HEK293 (cell line): ENCODE measurements at regions not wholly inside any gene's neighbourhood (a gene's known extent, or its start where the extent isn't known, plus 50 kb on each side); places are given as distances from the start of the nearest gene placed in this dataset.

Source experiments
- CTCF ChIA-PET: fragments of 350-600 bp; formaldehyde crosslinking; extraction: SDS; loops from one replicate; lab custom pipeline; 2021; ENCODE audit warnings: antibody characterized with exemption; lab: Yijun Ruan, JAX
- POLR2A ChIA-PET: fragments of 300-600 bp; formaldehyde crosslinking; extraction: SDS; loops from one replicate; lab custom pipeline; 2020; ENCODE audit warnings: antibody characterized with exemption, inconsistent platforms; lab: Yijun Ruan, JAX
- H3K27ac ChIP-seq: fragments of 200-500 bp; sonication (Bioruptor generic); 2 replicates; pipeline ENCODE4 v1.5.1; 2014; ENCODE audit warnings: low read depth, low read length, control low read depth, inconsistent platforms; ENCODE audit errors: extremely low read depth
- H3K36me3 ChIP-seq, 2 experiments: fragments of 200-500 bp in 1 of 2; sonication (Bioruptor generic) in 1 of 2; 1 replicate in 1 of 2; 2 replicates in 1 of 2; pipeline ENCODE4 v1.5.1; 2014 to 2017; ENCODE audit warnings: inconsistent platforms in 2 of 2, low read length in 2 of 2; ENCODE audit not compliant: control insufficient read depth in 2 of 2, insufficient read depth in 1 of 2
- H3K4me1 ChIP-seq: fragments of 200-500 bp; sonication (Bioruptor generic); 2 replicates; pipeline ENCODE4 v1.5.1; 2014; ENCODE audit warnings: mild to moderate bottlenecking, low read length, inconsistent platforms; ENCODE audit not compliant: control insufficient read depth, insufficient read depth
- H3K4me3 ChIP-seq: 2 replicates; pipeline ENCODE4 v1.5.1; 2011; ENCODE audit warnings: low read depth, mild to moderate bottlenecking, control low read depth, low read length, moderate library complexity
- H3K9me3 ChIP-seq: fragments of 200-500 bp; sonication (Bioruptor generic); 2 replicates; pipeline ENCODE4 v1.5.1; 2014; ENCODE audit warnings: low read depth, low read length, inconsistent platforms; ENCODE audit not compliant: control insufficient read depth, insufficient read depth
- GLI2 ChIP-seq: fragments of 450-650 bp; formaldehyde crosslinking; IDR thresholded peaks from 2 replicates; pipeline ENCODE4; 2017; ENCODE audit warnings: missing biosample characterization, missing genetic modification characterization, low read depth, borderline replicate concordance
- HOXC10 ChIP-seq: sonication (generic); formaldehyde crosslinking; IDR thresholded peaks from 2 replicates; pipeline ENCODE4 v1.8.1; 2023; ENCODE audit warnings: mild to moderate bottlenecking, missing genetic modification reagents
- KLF7 ChIP-seq: fragments of 450-650 bp; formaldehyde crosslinking; IDR thresholded peaks from 2 replicates; pipeline ENCODE4 v1.5.1; 2016; ENCODE audit warnings: missing biosample characterization, missing genetic modification characterization, borderline replicate concordance
- KLF9 ChIP-seq: fragments of 450-650 bp; formaldehyde crosslinking; IDR thresholded peaks from 2 replicates; pipeline ENCODE4 v1.5.1; 2016; ENCODE audit warnings: missing biosample characterization, missing genetic modification characterization, low read depth
- RBAK ChIP-seq: fragments of 450-650 bp; formaldehyde crosslinking; IDR thresholded peaks from 2 replicates; pipeline ENCODE4 v1.5.1; 2016; ENCODE audit warnings: missing biosample characterization, missing genetic modification characterization
- SALL2 ChIP-seq: fragments of 450-650 bp; formaldehyde crosslinking; IDR thresholded peaks from 2 replicates; pipeline ENCODE4 v1.5.0; 2017; ENCODE audit warnings: missing biosample characterization, mild to moderate bottlenecking, missing genetic modification characterization, borderline replicate concordance
- ZBTB1 ChIP-seq: fragments of 450-650 bp; formaldehyde crosslinking; IDR thresholded peaks from 2 replicates; pipeline ENCODE4 v1.5.1; 2016; ENCODE audit warnings: missing biosample characterization, missing genetic modification characterization
- ZBTB20 ChIP-seq: fragments of 450-650 bp; formaldehyde crosslinking; IDR thresholded peaks from 2 replicates; pipeline ENCODE4 v1.5.1; 2016; ENCODE audit warnings: missing biosample characterization, missing genetic modification characterization
- ZBTB48 ChIP-seq: fragments of 450-650 bp; formaldehyde crosslinking; IDR thresholded peaks from 2 replicates; pipeline ENCODE4 v1.5.1; 2016; ENCODE audit warnings: missing biosample characterization, missing genetic modification characterization
- ZNF114 ChIP-seq: fragments of 450-650 bp; formaldehyde crosslinking; IDR thresholded peaks from 2 replicates; pipeline ENCODE4 v1.5.0; 2017; ENCODE audit warnings: missing biosample characterization, missing genetic modification characterization
- ZNF302 ChIP-seq: fragments of 450-650 bp; formaldehyde crosslinking; IDR thresholded peaks from 2 replicates; pipeline ENCODE4 v1.5.1; 2016; ENCODE audit warnings: missing biosample characterization, missing genetic modification characterization, low read depth
- ZNF37A ChIP-seq: fragments of 450-650 bp; IDR thresholded peaks from 2 replicates; pipeline ENCODE4 v1.5.1; 2018; ENCODE audit warnings: missing biosample characterization, missing genetic modification characterization
- ZNF529 ChIP-seq: fragments of 450-650 bp; formaldehyde crosslinking; IDR thresholded peaks from 2 replicates; pipeline ENCODE4 v1.5.1; 2017; ENCODE audit warnings: missing genetic modification characterization, missing biosample characterization; ENCODE audit not compliant: insufficient replicate concordance
- ZNF548 ChIP-seq: fragments of 450-650 bp; formaldehyde crosslinking; IDR thresholded peaks from 2 replicates; pipeline ENCODE4 v1.5.1; 2016; ENCODE audit warnings: missing biosample characterization, missing genetic modification characterization
- ZNF560 ChIP-seq: fragments of 450-650 bp; formaldehyde crosslinking; IDR thresholded peaks from 2 replicates; pipeline ENCODE4 v1.5.1; 2017; ENCODE audit warnings: missing biosample characterization, missing genetic modification characterization, borderline replicate concordance
- ZNF596 ChIP-seq: fragments of 450-650 bp; IDR thresholded peaks from 2 replicates; pipeline ENCODE4 v1.5.0; 2018; ENCODE audit warnings: missing biosample characterization, mild to moderate bottlenecking, missing genetic modification characterization, moderate library complexity
- ZNF621 ChIP-seq: fragments of 450-650 bp; formaldehyde crosslinking; IDR thresholded peaks from 2 replicates; pipeline ENCODE4 v1.5.1; 2017; ENCODE audit warnings: missing biosample characterization, missing genetic modification characterization
- ZNF645 ChIP-seq: fragments of 450-650 bp; formaldehyde crosslinking; IDR thresholded peaks from 2 replicates; pipeline ENCODE4; 2016; ENCODE audit warnings: missing biosample characterization, missing genetic modification characterization
- ZNF658 ChIP-seq: fragments of 450-650 bp; formaldehyde crosslinking; IDR thresholded peaks from 2 replicates; pipeline ENCODE4; 2016; ENCODE audit warnings: missing biosample characterization, missing genetic modification characterization
- ZNF677 ChIP-seq: fragments of 450-650 bp; IDR thresholded peaks from 2 replicates; pipeline ENCODE4 v1.5.0; 2018; ENCODE audit warnings: missing biosample characterization, mild to moderate bottlenecking, missing genetic modification characterization, moderate library complexity
- ZNF777 ChIP-seq: fragments of 450-650 bp; formaldehyde crosslinking; IDR thresholded peaks from 2 replicates; pipeline ENCODE4 v1.5.1; 2017; ENCODE audit warnings: missing biosample characterization, missing genetic modification characterization, borderline replicate concordance
- ZNF785 ChIP-seq: fragments of 450-650 bp; formaldehyde crosslinking; IDR thresholded peaks from 2 replicates; pipeline ENCODE4 v1.5.1; 2016; ENCODE audit warnings: missing biosample characterization, missing genetic modification characterization
- ZSCAN18 ChIP-seq: fragments of 450-650 bp; formaldehyde crosslinking; IDR thresholded peaks from 2 replicates; pipeline ENCODE4 v1.5.1; 2016; ENCODE audit warnings: missing biosample characterization, missing genetic modification characterization
- ZSCAN23 ChIP-seq: fragments of 450-650 bp; formaldehyde crosslinking; IDR thresholded peaks from 2 replicates; pipeline ENCODE4 v1.5.1; 2016; ENCODE audit warnings: missing biosample characterization, missing genetic modification characterization
- TF ChIP-seq, protein P1 (sequence below): fragments of 450-650 bp; formaldehyde crosslinking; IDR thresholded peaks from 2 replicates; pipeline ENCODE4 v1.5.1; 2017; ENCODE audit warnings: missing biosample characterization, missing genetic modification characterization

DNA sequence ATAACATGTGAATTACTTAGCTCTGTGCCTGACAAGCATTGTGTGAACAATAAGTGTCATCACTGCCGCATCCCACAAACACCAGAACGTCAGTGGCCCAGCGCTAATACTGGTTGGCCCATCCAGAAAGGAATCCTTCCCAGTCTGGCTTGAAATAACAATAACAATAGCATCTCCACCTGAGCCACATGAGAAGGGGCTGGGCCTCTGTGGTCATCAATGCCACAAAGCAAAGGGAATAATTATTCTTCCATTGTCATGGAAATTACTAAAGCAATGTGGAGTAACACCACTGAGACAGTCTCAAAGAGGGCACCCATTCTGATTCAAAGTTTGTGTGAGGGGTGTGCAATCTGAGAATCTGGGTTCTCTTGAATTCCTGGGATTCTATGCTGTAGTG, 105.7 kb upstream of the INHBA start:
- TF ChIP-seq ZNF777 (tag by site-specific recombination) (no peak), ZNF645 (no peak), ZNF529 (no peak), ZNF677 (tag by site-specific recombination) (no peak), ZNF114 (no peak), ZNF560 (tag by site-specific recombination) (no peak), ZNF548 (tag by site-specific recombination) (no peak)
- no peaks in the 10 kb centered on the region for H3K36me3 ChIP-seq
- H3K4me1 ChIP-seq: no peaks in the 10 kb centered on the region; the same call in 1 of the 2 replicates
- H3K4me3 ChIP-seq: no peak overlapping the region
- CTCF ChIA-PET: no interaction called here
- POLR2A ChIA-PET: no interaction called here
- no peaks in the 10 kb centered on the region for H3K9me3 ChIP-seq
- H3K27ac ChIP-seq: no peak overlapping the region

DNA sequence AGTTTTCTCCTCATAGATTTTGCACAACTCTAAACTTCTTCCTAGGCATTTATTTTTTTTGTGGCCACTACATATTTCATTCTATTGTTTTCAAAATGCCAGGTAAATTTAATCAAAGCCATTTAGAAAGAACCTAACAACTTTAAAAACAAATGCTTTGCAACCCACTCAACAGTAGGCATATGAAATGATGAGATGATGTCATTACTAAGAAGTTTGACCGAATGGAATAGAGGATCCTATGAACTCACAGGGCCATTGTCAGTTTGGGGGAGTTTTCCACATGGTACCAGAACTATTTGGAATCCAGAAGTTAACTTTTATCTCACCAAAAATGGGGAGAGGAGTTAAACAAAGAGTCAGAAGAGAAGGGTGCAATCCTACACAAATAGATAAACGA, 100.7 kb upstream of the INHBA start:
- TF ChIP-seq KLF9 (tag by site-specific recombination) (no peak), ZSCAN23 (tag by site-specific recombination) (no peak), RBAK (no peak), HOXC10 (CRISPR knock-in tag) (no peak), ZNF785 (tag by site-specific recombination) (no peak), GLI2 (tag by site-specific recombination) (no peak), ZSCAN18 (tag by site-specific recombination) (no peak)
- H3K27ac ChIP-seq: no peak overlapping the region
- ChIA-PET CTCF (no interaction called here), POLR2A (no interaction called here)
- no peaks in the 10 kb centered on the region; the same call in 1 of the 2 replicates for H3K4me1 ChIP-seq
- no peaks in the 10 kb centered on the region for H3K36me3 ChIP-seq
- H3K9me3 ChIP-seq: no peaks in the 10 kb centered on the region
- no peak overlapping the region for H3K4me3 ChIP-seq

DNA sequence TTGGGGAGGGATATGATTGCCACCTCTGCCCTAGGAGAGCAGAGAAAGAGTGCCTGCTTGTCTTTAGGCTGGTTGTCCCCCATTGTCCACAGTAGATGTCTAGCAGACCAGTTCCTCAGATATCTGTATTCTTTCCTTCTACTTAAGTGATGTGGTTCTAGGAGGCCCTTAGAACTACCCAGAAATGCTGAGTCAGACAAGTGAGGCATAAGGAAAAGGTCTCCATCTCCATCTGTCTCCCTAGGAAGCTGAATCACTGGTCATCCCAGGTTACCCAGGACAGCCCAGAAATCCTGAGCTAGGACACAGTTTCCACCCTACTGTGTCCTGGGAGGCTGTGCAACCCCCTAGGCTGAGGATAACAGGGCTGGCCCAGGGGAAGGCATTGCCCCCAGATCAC, 93.4 kb upstream of the INHBA start:
- Histone ChIP-seq H3K36me3 (no peaks in the 10 kb centered on the region), H3K4me3 (no peak overlapping the region), H3K27ac (no peak overlapping the region), H3K4me1 (no peaks in the 10 kb centered on the region), H3K9me3 (no peaks in the 10 kb centered on the region)
- POLR2A ChIA-PET: no interaction called here
- TF ChIP-seq ZNF785 (tag by site-specific recombination): no peak
- no peak for TF ChIP-seq ZNF621
- TF ChIP-seq ZNF37A: no peak
- no peak for TF ChIP-seq KLF7 (tag by site-specific recombination)
- TF ChIP-seq ZNF302: no peak
- no peak for TF ChIP-seq ZNF596 (tag by site-specific recombination)
- no peak for TF ChIP-seq ZBTB20 (tag by site-specific recombination)
- TF ChIP-seq, protein P1, sequence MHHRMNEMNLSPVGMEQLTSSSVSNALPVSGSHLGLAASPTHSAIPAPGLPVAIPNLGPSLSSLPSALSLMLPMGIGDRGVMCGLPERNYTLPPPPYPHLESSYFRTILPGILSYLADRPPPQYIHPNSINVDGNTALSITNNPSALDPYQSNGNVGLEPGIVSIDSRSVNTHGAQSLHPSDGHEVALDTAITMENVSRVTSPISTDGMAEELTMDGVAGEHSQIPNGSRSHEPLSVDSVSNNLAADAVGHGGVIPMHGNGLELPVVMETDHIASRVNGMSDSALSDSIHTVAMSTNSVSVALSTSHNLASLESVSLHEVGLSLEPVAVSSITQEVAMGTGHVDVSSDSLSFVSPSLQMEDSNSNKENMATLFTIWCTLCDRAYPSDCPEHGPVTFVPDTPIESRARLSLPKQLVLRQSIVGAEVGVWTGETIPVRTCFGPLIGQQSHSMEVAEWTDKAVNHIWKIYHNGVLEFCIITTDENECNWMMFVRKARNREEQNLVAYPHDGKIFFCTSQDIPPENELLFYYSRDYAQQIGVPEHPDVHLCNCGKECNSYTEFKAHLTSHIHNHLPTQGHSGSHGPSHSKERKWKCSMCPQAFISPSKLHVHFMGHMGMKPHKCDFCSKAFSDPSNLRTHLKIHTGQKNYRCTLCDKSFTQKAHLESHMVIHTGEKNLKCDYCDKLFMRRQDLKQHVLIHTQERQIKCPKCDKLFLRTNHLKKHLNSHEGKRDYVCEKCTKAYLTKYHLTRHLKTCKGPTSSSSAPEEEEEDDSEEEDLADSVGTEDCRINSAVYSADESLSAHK (tag by site-specific recombination): no peak
- TF ChIP-seq SALL2: no peak
- TF ChIP-seq ZBTB48: no peak
- TF ChIP-seq ZBTB1 (tag by site-specific recombination): no peak
- TF ChIP-seq ZNF658 (tag by site-specific recombination): no peak
- CTCF ChIA-PET: no interaction called here
